HG02763 (cell line): ENCODE measurements at regions not wholly inside any gene's neighbourhood (a gene's known extent, or its start where the extent isn't known, plus 50 kb on each side); places are given as distances from the start of the nearest gene placed in this dataset.
"Not testable (repeated sequence)": the region's sequence is repeated elsewhere in the genome, so short reads cannot be mapped to it uniquely, and the experiment has no call there.

Experiments
- ATAC-seq: cut with Tn5 transposase; IDR thresholded peaks from one replicate; pipeline ENCODE4 v1.9.1; 2021; ENCODE audit warnings: mild to moderate bottlenecking, moderate library complexity; ENCODE audit not compliant: unreplicated experiment

DNA sequence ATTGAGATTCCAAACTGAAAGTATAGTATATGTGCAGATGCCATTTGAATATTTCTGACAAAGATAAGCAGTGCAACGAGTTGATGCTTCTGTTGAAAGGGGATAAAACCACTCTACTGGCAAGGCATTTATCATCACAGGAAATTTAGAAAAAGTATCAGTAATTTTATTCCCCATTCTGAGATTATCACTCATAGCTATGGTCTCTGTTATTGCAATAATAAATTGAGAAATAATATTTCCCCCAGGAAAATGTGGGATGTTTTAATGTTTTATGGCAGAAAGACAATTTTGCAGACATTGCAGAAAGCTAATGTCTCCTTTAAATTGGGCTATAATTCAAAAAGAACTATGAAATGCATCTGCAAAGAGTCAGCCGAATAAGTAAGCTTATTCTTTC lies 1612.7 kb upstream of the ACO1 start:
- ATAC-seq: no peak

GRCh38 chr9:30773427-30773826 lies 1611.0 kb upstream of the ACO1 start:
- no peak for ATAC-seq

DNA sequence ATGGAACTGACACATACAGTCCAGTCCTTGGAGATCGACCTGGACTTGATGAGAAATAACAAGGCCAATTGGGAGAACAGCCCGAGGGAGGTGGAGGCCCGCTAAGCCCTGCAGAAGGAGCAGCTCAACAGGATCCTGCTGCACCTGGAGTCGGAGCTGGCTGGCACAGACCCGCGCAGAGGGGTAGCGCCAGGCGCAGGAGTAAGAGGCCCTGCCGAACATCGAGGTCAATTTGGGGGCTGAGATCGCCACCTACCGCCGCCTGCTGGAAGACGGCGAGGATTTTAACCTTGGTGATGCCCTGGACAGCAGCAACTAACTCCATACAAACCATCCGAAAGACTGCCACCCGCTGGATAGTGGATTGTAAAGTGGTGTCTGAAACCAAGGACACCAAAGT lies 1610.1 kb upstream of the ACO1 start:
- ATAC-seq: no peak

DNA sequence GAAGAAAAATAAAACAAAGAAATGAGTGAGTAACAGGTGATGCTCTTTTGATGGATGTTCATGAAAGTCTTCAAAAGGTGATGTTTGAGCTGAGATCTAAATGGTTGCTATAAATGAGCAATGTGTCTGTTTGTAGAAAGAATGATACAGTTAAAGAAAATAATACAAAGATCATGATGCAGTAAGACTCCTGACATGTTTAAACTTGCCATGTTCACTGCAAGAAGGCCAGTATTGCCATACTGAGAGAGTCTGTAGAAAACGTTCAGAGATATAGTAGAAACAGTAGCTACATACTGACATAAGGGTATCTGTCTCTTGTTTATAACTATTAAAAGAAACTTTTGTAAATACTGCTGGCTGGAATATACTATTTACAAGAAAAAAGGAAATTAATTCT lies 1609.2 kb upstream of the ACO1 start:
- no peak for ATAC-seq

DNA sequence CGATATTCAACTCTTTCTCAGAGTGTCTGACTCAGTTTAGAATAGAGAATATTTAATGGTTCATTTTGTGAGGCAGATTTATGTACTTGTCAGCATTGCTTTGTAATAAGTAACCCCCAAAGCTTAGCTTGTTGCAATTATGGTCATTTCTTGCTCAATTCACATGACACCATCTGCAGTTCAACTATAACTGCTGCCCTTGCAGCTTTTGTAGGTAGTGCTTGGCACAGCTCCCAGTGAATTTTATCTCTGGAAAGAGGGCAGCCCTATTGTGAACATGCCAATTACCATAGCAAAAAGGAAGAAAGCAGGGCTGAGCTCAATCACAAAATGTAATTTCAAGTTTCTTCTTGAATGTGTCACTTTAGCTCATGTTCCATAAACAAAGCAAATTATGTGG lies 1587.7 kb upstream of the ACO1 start:
- ATAC-seq: no peak

- no peak for ATAC-seq
Observed at GRCh38 chr9:30799527-30800101, 1584.8 kb upstream of the ACO1 start.

- no peak for ATAC-seq
Observed at GRCh38 chr9:30800421-30800820, 1584.0 kb upstream of the ACO1 start.

GRCh38 chr9:30812821-30813220 lies 1571.6 kb upstream of the ACO1 start:
- ATAC-seq: no peak

- no peak for ATAC-seq
Observed at GRCh38 chr9:30815585-30815984, 1568.9 kb upstream of the ACO1 start.

- ATAC-seq: no peak
Observed at GRCh38 chr9:30845136-30845535, 1539.3 kb upstream of the ACO1 start.

- no peak for ATAC-seq
Observed at GRCh38 chr9:30846651-30847050, 1537.8 kb upstream of the ACO1 start.

- ATAC-seq: no peak
Observed at GRCh38 chr9:30851600-30851999, 1532.8 kb upstream of the ACO1 start.

DNA sequence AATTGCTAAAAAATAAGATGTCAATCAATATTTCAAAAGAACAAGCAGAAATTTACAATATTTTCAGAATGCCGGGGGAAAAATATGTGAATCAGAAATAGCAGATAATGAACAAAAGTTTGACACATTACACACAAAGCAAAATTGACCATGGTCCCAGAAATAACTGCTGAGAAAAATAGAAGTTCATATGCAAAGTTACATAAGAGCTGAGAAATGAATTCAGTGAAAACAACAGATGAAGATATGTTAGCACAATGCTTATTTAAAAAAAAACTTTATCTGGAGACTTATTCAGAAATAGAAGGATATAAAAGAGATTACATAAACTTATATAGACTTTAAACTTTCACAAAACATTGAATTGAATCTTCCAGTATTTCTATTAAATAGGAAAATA lies 1483.7 kb upstream of the ACO1 start:
- no peak for ATAC-seq

- no peak for ATAC-seq
Observed at GRCh38 chr9:30913331-30913730, 1471.1 kb upstream of the ACO1 start.

DNA sequence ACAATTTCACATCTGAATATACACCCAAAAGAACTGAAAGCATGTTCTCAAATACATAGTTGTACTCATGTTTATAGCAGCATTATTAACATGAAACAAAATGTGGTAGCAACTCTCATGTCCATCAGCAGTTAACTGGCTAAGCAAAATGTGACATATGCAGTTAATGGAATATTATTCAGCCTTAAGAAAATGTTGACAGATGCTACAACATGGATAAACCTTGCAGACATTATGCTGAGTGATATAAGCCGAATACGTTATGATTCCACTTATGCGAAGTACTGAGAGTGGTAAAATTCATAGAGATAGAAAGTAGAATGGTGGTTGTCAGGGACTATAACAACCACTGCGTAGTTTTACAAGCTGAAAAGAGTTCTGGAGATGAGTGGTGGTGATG lies 1469.0 kb upstream of the ACO1 start:
- ATAC-seq: no peak

GRCh38 chr9:30925126-30925525 lies 1459.3 kb upstream of the ACO1 start:
- no peak for ATAC-seq

GRCh38 chr9:30925635-30926034 lies 1458.8 kb upstream of the ACO1 start:
- ATAC-seq: no peak

- no peak for ATAC-seq
Observed at GRCh38 chr9:30928045-30928444, 1456.4 kb upstream of the ACO1 start.

DNA sequence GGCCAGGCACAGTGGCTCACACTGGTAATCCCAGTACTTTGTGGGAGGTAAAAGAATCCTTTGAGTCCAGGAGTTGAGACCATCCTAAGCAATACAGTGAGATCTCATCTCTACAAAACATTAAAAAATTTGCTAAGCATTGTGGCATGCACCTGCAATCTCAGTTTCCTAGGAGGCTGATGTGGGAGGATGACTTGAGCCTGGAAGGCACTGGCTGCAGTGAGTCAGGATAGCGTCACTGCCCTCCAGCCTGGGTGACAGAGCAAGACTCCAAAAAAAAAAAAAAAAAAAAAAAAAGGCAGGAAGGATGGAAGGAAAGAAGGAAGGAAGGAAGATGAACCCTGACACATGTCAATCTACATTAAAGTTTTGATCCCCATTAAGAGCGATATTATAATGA lies 1452.2 kb upstream of the ACO1 start:
- ATAC-seq: no peak

DNA sequence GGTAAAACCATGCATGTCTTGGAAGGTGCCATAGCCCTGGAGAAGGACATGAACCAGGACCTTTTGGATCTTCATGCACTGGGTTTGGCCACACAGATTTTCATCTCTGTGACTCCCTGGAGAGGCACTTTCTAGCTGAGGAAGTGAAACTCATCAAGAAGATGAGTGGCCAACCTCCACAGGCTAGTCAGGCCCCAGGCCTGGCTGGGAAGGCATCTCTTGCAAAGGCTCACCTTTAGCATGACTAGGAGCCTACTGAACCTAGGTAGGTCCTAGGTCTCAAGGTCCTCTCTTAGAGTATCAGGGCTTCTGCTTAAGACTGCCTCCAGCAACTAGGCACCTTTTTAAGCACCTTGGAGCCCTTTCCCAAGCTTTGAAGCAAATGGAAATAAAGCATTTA lies 1448.7 kb upstream of the ACO1 start:
- no peak for ATAC-seq

GRCh38 chr9:30937106-30937505 lies 1447.3 kb upstream of the ACO1 start:
- no peak for ATAC-seq

DNA sequence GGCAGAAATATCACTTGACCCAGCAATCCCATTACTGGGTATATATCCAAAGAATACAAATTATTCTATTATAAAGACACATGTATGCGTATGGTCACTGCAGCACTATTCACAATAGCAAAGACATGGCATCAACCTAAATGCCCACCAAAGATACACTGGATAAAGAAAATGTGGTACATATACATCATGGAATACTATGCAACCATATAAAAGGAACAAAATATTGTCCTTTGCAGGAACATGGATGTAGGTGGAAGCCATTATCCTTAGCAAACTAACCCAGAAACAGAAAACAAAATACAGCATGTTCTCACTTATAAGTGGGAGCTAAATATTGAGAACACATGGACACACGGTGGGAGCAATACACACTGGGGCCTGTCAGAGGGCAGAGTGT lies 1441.6 kb upstream of the ACO1 start:
- ATAC-seq: not testable (repeated sequence)

DNA sequence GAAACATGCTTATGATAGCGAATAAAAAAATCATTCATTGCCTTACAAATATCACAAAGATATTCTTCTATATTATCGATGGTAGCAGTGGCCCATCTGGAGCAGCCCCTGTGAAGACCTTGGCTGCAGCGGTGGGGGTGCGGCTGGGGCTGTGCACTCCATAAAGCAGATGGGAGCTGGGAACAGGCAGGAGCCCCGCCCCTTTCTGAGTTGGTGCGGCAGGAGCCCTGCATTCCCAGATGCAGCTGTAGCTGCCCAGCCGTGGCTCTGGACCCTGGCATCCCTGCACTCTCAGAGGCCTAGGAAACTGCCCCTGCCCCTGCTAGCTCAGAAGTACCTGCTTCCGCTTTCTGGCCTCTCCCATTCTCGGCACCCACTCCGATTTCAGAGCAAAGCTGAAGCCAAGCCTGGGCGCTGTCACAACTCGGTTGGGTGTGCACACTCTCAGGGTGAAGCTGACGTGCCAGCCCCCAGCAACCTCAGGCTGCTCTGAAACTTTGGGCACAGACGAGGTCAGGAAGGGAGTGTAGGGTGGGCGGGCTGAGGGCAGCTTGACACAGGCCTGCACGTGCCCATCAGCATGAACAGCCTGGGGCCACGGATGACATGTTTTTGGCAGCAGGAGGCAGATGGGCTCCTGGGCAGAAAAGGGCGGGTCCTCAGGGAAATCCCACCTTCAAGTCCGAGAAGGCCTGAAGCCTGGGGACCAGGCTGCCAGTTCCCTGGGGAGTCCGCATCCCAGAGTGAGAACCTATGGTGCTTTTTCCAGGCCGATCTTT lies 1440.8 kb upstream of the ACO1 start:
- no peak for ATAC-seq
